H9 (cell line): ENCODE measurements at regions not wholly inside any gene's neighbourhood (a gene's known extent, or its start where the extent isn't known, plus 50 kb on each side); places are given as distances from the start of the nearest gene placed in this dataset.

Experiments
- DNase-seq: peaks from one replicate; pipeline ENCODE4 v3.0.0-alpha.2; 2017
- H2AFZ ChIP-seq: one replicate; pipeline ENCODE4 v1.6.1; 2013; ENCODE audit warnings: mild to moderate bottlenecking, low read length, control low read depth, moderate library complexity
- H2AK5ac ChIP-seq: 2 replicates; pipeline ENCODE4 v1.6.1; 2013; ENCODE audit warnings: low read length, control low read depth, mixed read lengths; ENCODE audit not compliant: insufficient read length
- H2BK120ac ChIP-seq: one replicate; pipeline ENCODE4 v1.6.1; 2013; ENCODE audit warnings: low read depth, mild to moderate bottlenecking, low read length, control low read depth, inconsistent platforms; ENCODE audit not compliant: poor library complexity, severe bottlenecking
- H2BK12ac ChIP-seq: 2 replicates; pipeline ENCODE4 v1.6.1; 2013; ENCODE audit warnings: low read length, control low read depth, mixed read lengths, low read depth; ENCODE audit not compliant: insufficient read length
- H2BK15ac ChIP-seq: 2 replicates; pipeline ENCODE4 v1.6.1; 2013; ENCODE audit warnings: low read depth, low read length, control low read depth
- H2BK20ac ChIP-seq: one replicate; pipeline ENCODE4 v1.6.1; 2013; ENCODE audit warnings: low read depth, mild to moderate bottlenecking, low read length, control low read depth, inconsistent platforms; ENCODE audit not compliant: poor library complexity, severe bottlenecking
- H2BK5ac ChIP-seq: 2 replicates; pipeline ENCODE4 v1.6.1; 2013; ENCODE audit warnings: low read length, control low read depth, mixed read lengths; ENCODE audit not compliant: insufficient read length
- H3K14ac ChIP-seq: 2 replicates; pipeline ENCODE4 v1.6.1; 2013; ENCODE audit warnings: low read length, control low read depth; ENCODE audit not compliant: insufficient read depth
- H3K18ac ChIP-seq: 2 replicates; pipeline ENCODE4 v1.6.1; 2013; ENCODE audit warnings: low read depth, mild to moderate bottlenecking, mixed read lengths, low read length, control low read depth; ENCODE audit not compliant: insufficient read length
- H3K23ac ChIP-seq: 2 replicates; pipeline ENCODE4 v1.6.1; 2013; ENCODE audit warnings: low read length, control low read depth, mixed read lengths, low read depth; ENCODE audit not compliant: insufficient read length
- H3K23me2 ChIP-seq: 2 replicates; pipeline ENCODE4 v1.6.1; 2013; ENCODE audit warnings: low read depth, mild to moderate bottlenecking, mixed read lengths, low read length, control low read depth; ENCODE audit not compliant: insufficient read length, poor library complexity, severe bottlenecking
- H3K27ac ChIP-seq: 2 replicates; pipeline ENCODE4 v1.5.1; 2013; ENCODE audit warnings: low read length, control low read depth, mixed read lengths, low read depth; ENCODE audit not compliant: insufficient read length
- H3K27me3 ChIP-seq: 2 replicates; pipeline ENCODE4 v1.6.1; 2013; ENCODE audit warnings: low read length, control low read depth, inconsistent platforms; ENCODE audit not compliant: insufficient read depth
- H3K4ac ChIP-seq: 2 replicates; pipeline ENCODE4 v1.6.1; 2013; ENCODE audit warnings: low read depth, mild to moderate bottlenecking, control low read depth, inconsistent platforms, low read length, moderate library complexity
- H3K4me1 ChIP-seq: 2 replicates; pipeline ENCODE4 v1.6.1; 2013; ENCODE audit warnings: low read length, control low read depth, inconsistent platforms; ENCODE audit not compliant: insufficient read depth
- H3K4me2 ChIP-seq: 2 replicates; pipeline ENCODE4 v1.6.1; 2013; ENCODE audit warnings: low read length, control low read depth, mixed read lengths; ENCODE audit not compliant: insufficient read length, insufficient read depth
- H3K56ac ChIP-seq: 2 replicates; pipeline ENCODE4 v1.6.1; 2013; ENCODE audit warnings: low read depth, mild to moderate bottlenecking, mixed read lengths, low read length, control low read depth; ENCODE audit not compliant: insufficient read length
- H3K79me1 ChIP-seq: 2 replicates; pipeline ENCODE4 v1.6.1; 2013; ENCODE audit warnings: low read depth, mild to moderate bottlenecking, moderate library complexity, low read length, control low read depth, inconsistent platforms; ENCODE audit not compliant: insufficient read depth, poor library complexity, severe bottlenecking
- H3K79me2 ChIP-seq: 2 replicates; pipeline ENCODE4 v1.6.1; 2013; ENCODE audit warnings: low read length, control low read depth, inconsistent platforms; ENCODE audit not compliant: insufficient read depth
- H3K9ac ChIP-seq: 2 replicates; pipeline ENCODE4 v1.6.1; 2013; ENCODE audit warnings: low read length, control low read depth, mixed read lengths; ENCODE audit not compliant: insufficient read length; ENCODE audit errors: extremely low read depth
- H3K9me3 ChIP-seq: one replicate; pipeline ENCODE4 v1.6.1; 2013; ENCODE audit warnings: low read depth, low read length, inconsistent platforms; ENCODE audit not compliant: control insufficient read depth
- H3T11ph ChIP-seq: one replicate; pipeline ENCODE4 v1.6.1; 2013; ENCODE audit warnings: mild to moderate bottlenecking, low read length, control low read depth, inconsistent platforms
- H4K20me1 ChIP-seq: one replicate; pipeline ENCODE4 v1.6.1; 2013; ENCODE audit not compliant: control insufficient read depth, insufficient read length, insufficient read depth
- H4K5ac ChIP-seq: 2 replicates; pipeline ENCODE4 v1.6.1; 2013; ENCODE audit warnings: low read depth, mild to moderate bottlenecking, mixed read lengths, low read length, control low read depth; ENCODE audit not compliant: insufficient read length
- H4K8ac ChIP-seq: replicated peaks from 2 replicates; pipeline ENCODE4 v1.6.1; 2013; ENCODE audit warnings: low read length, control low read depth, mixed read lengths, low read depth; ENCODE audit not compliant: insufficient read length
- H4K91ac ChIP-seq: 2 replicates; pipeline ENCODE4 v1.6.1; 2013; ENCODE audit warnings: low read depth, mild to moderate bottlenecking, moderate library complexity, mixed read lengths, low read length, control low read depth; ENCODE audit not compliant: insufficient read length
- H3K27ac Mint-ChIP-seq, 3 experiments: 2 replicates in 2 of 3; 3 replicates in 1 of 3; pipeline ENCODE4 v1.8.0; 2020 to 2021; ENCODE audit warnings: mixed read lengths in 3 of 3, mild to moderate bottlenecking in 1 of 3, moderate library complexity in 1 of 3
- H3K27me3 Mint-ChIP-seq: 2 replicates; pipeline ENCODE4 v1.8.0; 2021; ENCODE audit warnings: low read depth, mild to moderate bottlenecking, moderate library complexity, mixed read lengths
- H3K36me3 Mint-ChIP-seq, 3 experiments: 2 replicates in 2 of 3; 3 replicates in 1 of 3; pipeline ENCODE4 v1.8.0; 2020 to 2021; ENCODE audit warnings: low read depth in 3 of 3, mixed read lengths in 3 of 3; ENCODE audit not compliant: insufficient read depth in 1 of 3
- H3K4me1 Mint-ChIP-seq, 2 experiments: 2 replicates each; pipeline ENCODE4 v1.8.0; 2020; ENCODE audit warnings: mixed read lengths in 2 of 2
- H3K4me3 Mint-ChIP-seq, 2 experiments: 2 replicates in 1 of 2; 3 replicates in 1 of 2; pipeline ENCODE4 v1.8.0; 2020 to 2021; ENCODE audit warnings: mild to moderate bottlenecking in 2 of 2, mixed read lengths in 2 of 2, moderate library complexity in 1 of 2
- H3K9me3 Mint-ChIP-seq, 2 experiments: 2 replicates in 1 of 2; 3 replicates in 1 of 2; pipeline ENCODE4 v1.8.0; 2020; ENCODE audit warnings: mild to moderate bottlenecking in 2 of 2, mixed read lengths in 2 of 2, moderate library complexity in 1 of 2
- CTCF ChIP-seq: fragments of 200-600 bp; sonication (generic); conservative IDR thresholded peaks from 3 replicates; pipeline ENCODE4 v1.8.0; 2021; ENCODE audit warnings: antibody characterized with exemption, mild to moderate bottlenecking
- WGBS: extraction: QIAGEN DNeasy Blood & Tissue Kit; methylation state at CpG from one replicate; pipeline ENCODE4 v1.1.7; 2013; ENCODE audit warnings: missing lambda C conversion rate, low lambda C conversion rate, mixed read lengths; ENCODE audit not compliant: insufficient read length; ENCODE audit errors: extremely low coverage; 5-methylcytosine and 5-hydroxymethylcytosine counted together

GRCh38 chr5:111643499-111643898 lies 113.5 kb downstream of the NREP start:
- Histone ChIP-seq H2AK5ac (no peak overlapping the region), H2BK12ac (no peak overlapping the region), H3K9ac (no peak overlapping the region), H2BK5ac (no peak overlapping the region), H3K18ac (no peak overlapping the region), H3K27me3 (no peaks in the 10 kb centered on the region), H3K23ac (no peak overlapping the region), H3K4me2 (no peak overlapping the region), H3K9me3 (peaks cover 10% of the 10 kb centered on the region), H4K5ac (no peak overlapping the region), H4K8ac (no peak overlapping the region), H3K56ac (no peak overlapping the region), H3K14ac (no peak overlapping the region), H2BK20ac (no peak overlapping the region), H3K79me2 (no peaks in the 10 kb centered on the region), H2BK15ac (no peak overlapping the region), H3K79me1 (no peaks in the 10 kb centered on the region), H2AFZ (no peak overlapping the region), H3K23me2 (no peaks in the 10 kb centered on the region), H3K4ac (no peak overlapping the region), H3K27ac (no peak overlapping the region), H2BK120ac (no peak overlapping the region), H4K91ac (no peak overlapping the region), H4K20me1 (no peaks in the 10 kb centered on the region), H3T11ph (no peak overlapping the region), H3K4me1 (peaks cover 2% of the 10 kb centered on the region; the same call in 1 of the 2 replicates)
- H3K4me3 Mint-ChIP-seq = no peak overlapping the region
- TF ChIP-seq CTCF = no peak
- H3K4me1 Mint-ChIP-seq = peaks cover 0 to 4% of the 10 kb centered on the region in 2 experiments; a peak in 2 of 4 replicates
- no peak overlapping the region for H3K27ac Mint-ChIP-seq
- H3K9me3 Mint-ChIP-seq = peaks cover 22 to 25% of the 10 kb centered on the region in 2 experiments
- peaks cover 12 to 25% (median 12%) of the 10 kb centered on the region in 3 experiments for H3K36me3 Mint-ChIP-seq
- DNase-seq = no peak
- whole genome bisulfite sequencing = no CpG with 5 or more reads among the region's 2 CpGs
- H3K27me3 Mint-ChIP-seq = no peaks in the 10 kb centered on the region; the same call in 1 of the 2 replicates
